PC-9 (cell line): ENCODE measurements at regions not wholly inside any gene's neighbourhood (a gene's known extent, or its start where the extent isn't known, plus 50 kb on each side); places are given as distances from the start of the nearest gene placed in this dataset.

Source experiments
- EZH2 ChIP-seq: fragments of 200-600 bp; sonication (generic); IDR thresholded peaks from 2 replicates; pipeline ENCODE4 v1.8.0; 2017; ENCODE audit warnings: antibody characterized with exemption, low read depth
- TF ChIP-seq, protein P1 (sequence below): fragments of 200-600 bp; sonication (generic); conservative IDR thresholded peaks from 2 replicates; pipeline ENCODE4 v1.6.1; 2017; ENCODE audit warnings: mixed run types, antibody characterized with exemption, mild to moderate bottlenecking, moderate library complexity

GRCh38 chr2:228602288-228602687, 420.8 kb upstream of the SPHKAP start:
- TF ChIP-seq EZH2 = no peak
- TF ChIP-seq, protein P1, sequence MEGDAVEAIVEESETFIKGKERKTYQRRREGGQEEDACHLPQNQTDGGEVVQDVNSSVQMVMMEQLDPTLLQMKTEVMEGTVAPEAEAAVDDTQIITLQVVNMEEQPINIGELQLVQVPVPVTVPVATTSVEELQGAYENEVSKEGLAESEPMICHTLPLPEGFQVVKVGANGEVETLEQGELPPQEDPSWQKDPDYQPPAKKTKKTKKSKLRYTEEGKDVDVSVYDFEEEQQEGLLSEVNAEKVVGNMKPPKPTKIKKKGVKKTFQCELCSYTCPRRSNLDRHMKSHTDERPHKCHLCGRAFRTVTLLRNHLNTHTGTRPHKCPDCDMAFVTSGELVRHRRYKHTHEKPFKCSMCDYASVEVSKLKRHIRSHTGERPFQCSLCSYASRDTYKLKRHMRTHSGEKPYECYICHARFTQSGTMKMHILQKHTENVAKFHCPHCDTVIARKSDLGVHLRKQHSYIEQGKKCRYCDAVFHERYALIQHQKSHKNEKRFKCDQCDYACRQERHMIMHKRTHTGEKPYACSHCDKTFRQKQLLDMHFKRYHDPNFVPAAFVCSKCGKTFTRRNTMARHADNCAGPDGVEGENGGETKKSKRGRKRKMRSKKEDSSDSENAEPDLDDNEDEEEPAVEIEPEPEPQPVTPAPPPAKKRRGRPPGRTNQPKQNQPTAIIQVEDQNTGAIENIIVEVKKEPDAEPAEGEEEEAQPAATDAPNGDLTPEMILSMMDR = no peak
